Gastrocnemius medialis (tissue), 4 donors: ENCODE measurements at regions not wholly inside any gene's neighbourhood (a gene's known extent, or its start where the extent isn't known, plus 50 kb on each side); places are given as distances from the start of the nearest gene placed in this dataset.

Experiments used
- CTCF ChIP-seq, 5 experiments: fragments of 450-650 bp in 3 of 5; fragments of 200-600 bp in 2 of 5; sonication (generic) in 2 of 5; IDR thresholded peaks in 4 of 5; conservative IDR thresholded peaks in 1 of 5; 1 replicate in 4 of 5; 2 replicates in 1 of 5; pipeline ENCODE4 v1.5.1; 2016 to 2019; ENCODE audit warnings: antibody characterized with exemption in 5 of 5, mild to moderate bottlenecking in 3 of 5, moderate library complexity in 3 of 5
- POLR2A ChIP-seq, 2 donors: fragments of 450-650 bp; IDR thresholded peaks; one replicate each; pipeline ENCODE4 v1.6.1; 2017; ENCODE audit warnings: antibody characterized with exemption in 2 of 2, mild to moderate bottlenecking in 2 of 2, moderate library complexity in 2 of 2

- no peak for TF ChIP-seq POLR2A (IDR thresholded peaks at IDR 0.05)
- TF ChIP-seq CTCF (IDR thresholded peaks at IDR 0.05 in 4 of 5, conservative IDR thresholded peaks at IDR 0.05 in 1 of 5) = no peak
These were observed 174.6 kb downstream of the SHOX start for GRCh38 chrX:805103-805670.
